T-helper 1 cell treated with Interleukin-12 subunit alpha and Interleukin-12 subunit beta and Interleukin-4 antibody, amounts not matched to agents 30 μg/mL and 1 μg/mL, for 36 hours (primary cell): ENCODE measurements at regions not wholly inside any gene's neighbourhood (a gene's known extent, or its start where the extent isn't known, plus 50 kb on each side); places are given as distances from the start of the nearest gene placed in this dataset.
"Not testable (repeated sequence)": the region's sequence is repeated elsewhere in the genome, so short reads cannot be mapped to it uniquely, and the experiment has no call there.

Source experiments
- H3K27ac Mint-ChIP-seq: one replicate; pipeline ENCODE4 v1.8.0; 2021; ENCODE audit warnings: mild to moderate bottlenecking, mixed read lengths
- H3K27me3 Mint-ChIP-seq: one replicate; pipeline ENCODE4 v1.8.0; 2021; ENCODE audit warnings: low read depth, mixed read lengths
- H3K36me3 Mint-ChIP-seq: one replicate; pipeline ENCODE4 v1.8.0; 2021; ENCODE audit warnings: low read depth, mixed read lengths
- H3K4me1 Mint-ChIP-seq: one replicate; pipeline ENCODE4 v1.8.0; 2021; ENCODE audit warnings: low read depth, mixed read lengths
- H3K4me3 Mint-ChIP-seq: one replicate; pipeline ENCODE4 v1.8.0; 2021; ENCODE audit warnings: mild to moderate bottlenecking, moderate library complexity, mixed read lengths
- H3K9me3 Mint-ChIP-seq: one replicate; pipeline ENCODE4 v1.8.0; 2021; ENCODE audit warnings: mixed read lengths

DNA sequence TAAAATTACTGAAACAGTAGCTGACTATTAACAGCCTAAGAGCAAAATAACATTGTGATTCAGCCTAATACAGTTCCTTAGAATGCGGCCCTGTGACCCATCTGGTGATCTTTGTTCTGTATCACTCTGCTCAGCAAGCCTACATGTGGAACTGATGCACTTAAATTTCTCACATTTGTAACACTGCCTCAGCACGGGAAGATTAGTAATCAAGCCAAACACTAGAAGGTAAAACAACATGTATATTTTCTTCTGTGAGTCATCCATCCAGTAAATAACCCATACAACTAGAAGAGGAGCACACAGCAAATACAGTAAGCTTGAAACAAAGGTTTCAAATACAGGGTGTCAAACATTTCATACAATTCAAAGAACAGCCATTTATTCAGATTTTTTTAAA, 189.7 kb upstream of the NOX3 start:
- peaks cover 8% of the 10 kb centered on the region for H3K9me3 Mint-ChIP-seq
- H3K27me3 Mint-ChIP-seq = no peaks in the 10 kb centered on the region
- no peak overlapping the region for H3K27ac Mint-ChIP-seq
- H3K36me3 Mint-ChIP-seq = no peaks in the 10 kb centered on the region
- H3K4me1 Mint-ChIP-seq = no peaks in the 10 kb centered on the region
- no peak overlapping the region for H3K4me3 Mint-ChIP-seq

- no peaks in the 10 kb centered on the region for H3K4me1 Mint-ChIP-seq
- H3K9me3 Mint-ChIP-seq = peaks cover 8% of the 10 kb centered on the region
- no peaks in the 10 kb centered on the region for H3K36me3 Mint-ChIP-seq
- no peak overlapping the region for H3K4me3 Mint-ChIP-seq
- H3K27ac Mint-ChIP-seq = no peak overlapping the region
- H3K27me3 Mint-ChIP-seq = no peaks in the 10 kb centered on the region
Measured at GRCh38 chr6:155641603-155642002, 186.0 kb upstream of the NOX3 start.

DNA sequence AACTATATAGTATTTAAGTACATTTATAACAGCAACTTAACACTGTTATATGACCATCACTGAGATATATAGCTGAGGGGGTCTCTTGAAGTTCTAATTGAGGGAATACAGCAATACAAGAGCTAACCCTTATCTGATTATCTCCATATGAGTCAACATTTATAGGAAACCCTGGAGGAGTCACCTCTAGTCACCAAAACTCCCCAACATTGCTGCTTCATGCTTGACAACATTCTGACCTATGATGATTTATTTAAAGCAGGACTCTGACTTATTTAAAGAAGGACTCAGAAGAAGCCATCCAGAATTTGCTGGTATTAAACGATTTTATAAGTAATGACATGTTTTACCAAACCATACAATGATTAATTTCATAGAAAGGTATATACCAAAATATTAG, 182.6 kb upstream of the NOX3 start:
- H3K27ac Mint-ChIP-seq = no peak overlapping the region
- no peaks in the 10 kb centered on the region for H3K36me3 Mint-ChIP-seq
- H3K4me1 Mint-ChIP-seq = no peaks in the 10 kb centered on the region
- H3K27me3 Mint-ChIP-seq = no peaks in the 10 kb centered on the region
- peaks cover 8% of the 10 kb centered on the region for H3K9me3 Mint-ChIP-seq
- no peak overlapping the region for H3K4me3 Mint-ChIP-seq

DNA sequence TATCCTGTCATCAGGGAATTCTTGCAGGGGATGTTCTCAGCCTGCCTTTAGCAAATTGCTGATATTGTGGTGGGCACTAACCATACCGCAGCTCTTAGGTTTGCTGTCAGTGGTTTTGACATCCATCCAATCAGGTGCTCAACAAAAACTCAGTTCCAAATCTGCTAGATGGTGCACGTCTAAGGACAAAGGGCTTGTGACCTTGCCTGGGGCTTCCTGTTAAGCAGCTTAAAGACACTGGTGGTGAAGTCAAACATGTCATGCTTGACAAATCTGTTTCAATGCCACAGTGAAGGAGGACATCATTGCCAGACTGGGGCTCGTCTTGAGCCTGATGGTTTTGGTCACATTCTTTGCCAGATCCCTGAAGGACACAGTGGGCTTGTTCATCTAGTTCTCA, 179.8 kb upstream of the NOX3 start:
- H3K27me3 Mint-ChIP-seq = no peaks in the 10 kb centered on the region
- no peak overlapping the region for H3K27ac Mint-ChIP-seq
- H3K36me3 Mint-ChIP-seq = no peaks in the 10 kb centered on the region

GRCh38 chr6:155630085-155630484, 174.4 kb upstream of the NOX3 start:
- Mint-ChIP-seq H3K36me3 (no peaks in the 10 kb centered on the region), H3K27ac (no peak overlapping the region), H3K9me3 (peaks cover 4% of the 10 kb centered on the region), H3K4me3 (no peak overlapping the region), H3K27me3 (no peaks in the 10 kb centered on the region), H3K4me1 (peaks cover 1% of the 10 kb centered on the region)

More for the DNA sequence above, 179.8 kb upstream of the NOX3 start:
- H3K4me1 Mint-ChIP-seq = no peaks in the 10 kb centered on the region
- no peak overlapping the region for H3K4me3 Mint-ChIP-seq
- peaks cover 4% of the 10 kb centered on the region for H3K9me3 Mint-ChIP-seq

DNA sequence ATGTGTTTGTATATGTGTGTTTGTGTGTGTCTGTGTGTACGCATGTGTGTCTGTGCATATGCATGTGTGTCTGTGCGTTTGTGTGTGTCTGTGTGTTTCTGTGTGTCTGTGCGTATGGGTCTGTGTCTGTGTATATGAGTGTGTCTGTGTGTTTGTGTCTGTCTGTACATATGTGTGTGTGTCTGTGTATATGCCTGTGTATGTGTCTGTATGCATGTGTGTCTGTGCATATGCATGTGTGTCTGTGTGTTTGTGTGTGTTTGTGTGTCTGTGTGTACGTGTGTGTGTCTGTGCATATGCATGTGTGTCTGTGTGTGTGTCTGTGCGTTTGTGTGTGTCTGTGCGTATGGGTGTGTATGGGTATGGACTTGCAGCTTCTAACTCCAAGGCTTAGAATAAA, 174.0 kb upstream of the NOX3 start:
- no peak overlapping the region for H3K27ac Mint-ChIP-seq
- H3K4me3 Mint-ChIP-seq = no peak overlapping the region
- peaks cover 4% of the 10 kb centered on the region for H3K9me3 Mint-ChIP-seq
- no peaks in the 10 kb centered on the region for H3K27me3 Mint-ChIP-seq
- H3K4me1 Mint-ChIP-seq = peaks cover 1% of the 10 kb centered on the region
- no peaks in the 10 kb centered on the region for H3K36me3 Mint-ChIP-seq

DNA sequence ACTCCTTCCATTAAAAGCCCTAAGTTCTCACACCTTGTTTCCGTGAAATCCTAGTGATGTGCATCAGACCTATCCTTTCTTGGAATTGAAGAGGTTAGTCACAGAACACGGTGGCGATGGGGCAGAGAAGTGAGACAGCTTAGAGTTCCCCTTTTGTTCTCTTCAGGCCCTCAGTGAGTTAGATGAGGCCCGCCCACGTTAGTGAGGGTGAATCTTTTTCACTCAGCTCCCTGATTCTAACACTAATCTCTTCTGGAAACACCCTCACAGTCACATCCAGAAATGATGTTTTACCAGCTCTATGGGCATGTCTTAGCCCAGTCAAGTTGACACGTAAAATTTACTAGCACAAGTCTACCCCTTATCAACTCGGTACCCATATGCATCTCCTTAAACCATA, 172.7 kb upstream of the NOX3 start:
- H3K4me1 Mint-ChIP-seq = peaks cover 1% of the 10 kb centered on the region
- H3K9me3 Mint-ChIP-seq = peaks cover 4% of the 10 kb centered on the region
- no peak overlapping the region for H3K4me3 Mint-ChIP-seq
- no peaks in the 10 kb centered on the region for H3K27me3 Mint-ChIP-seq
- no peak overlapping the region for H3K27ac Mint-ChIP-seq
- H3K36me3 Mint-ChIP-seq = no peaks in the 10 kb centered on the region

GRCh38 chr6:155627722-155628212, 172.1 kb upstream of the NOX3 start:
- not testable (repeated sequence) for H3K27me3 Mint-ChIP-seq, H3K4me1 Mint-ChIP-seq, H3K4me3 Mint-ChIP-seq, H3K36me3 Mint-ChIP-seq, H3K9me3 Mint-ChIP-seq
- peak overlapping the region; percentile 49 for H3K27ac Mint-ChIP-seq

DNA sequence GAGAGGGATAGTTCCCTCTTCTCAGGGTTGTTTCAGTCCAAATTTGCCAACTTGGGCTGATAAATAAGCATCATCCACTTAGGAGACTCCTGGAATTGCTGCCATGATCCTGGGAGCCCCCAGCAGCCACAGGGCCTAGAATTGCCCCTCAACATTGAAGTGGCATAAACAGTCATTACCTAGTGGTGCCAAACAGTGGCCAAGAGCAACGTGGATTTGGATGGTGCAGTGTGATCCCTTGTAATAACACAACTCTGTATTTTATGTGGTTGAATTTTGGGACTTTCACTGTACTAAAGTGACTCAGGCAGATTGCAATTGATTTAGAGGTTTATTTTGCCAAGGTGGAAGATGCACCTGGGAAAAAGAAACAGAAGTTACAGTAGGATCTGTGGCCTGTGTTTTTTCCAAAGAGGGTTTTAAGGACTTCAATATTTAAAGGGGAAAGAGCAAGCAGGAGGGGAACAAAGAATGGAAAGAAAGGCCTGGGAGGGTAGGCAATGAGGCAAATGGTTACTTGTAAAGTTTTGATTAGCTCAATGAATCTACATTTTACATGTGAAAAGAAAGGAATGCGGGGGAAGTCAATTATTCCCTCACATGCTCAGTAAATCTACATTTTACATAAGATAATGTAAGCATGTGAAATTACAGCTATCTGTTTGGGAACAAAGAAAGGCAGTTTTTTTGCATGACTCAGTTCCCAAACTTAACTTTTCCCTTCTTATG, 168.0 kb upstream of the NOX3 start:
- Mint-ChIP-seq H3K4me1 (peaks cover 1% of the 10 kb centered on the region), H3K27me3 (no peaks in the 10 kb centered on the region), H3K36me3 (no peaks in the 10 kb centered on the region), H3K4me3 (no peak overlapping the region), H3K27ac (no peak overlapping the region), H3K9me3 (no peaks in the 10 kb centered on the region)

GRCh38 chr6:155614606-155615005, 159.0 kb upstream of the NOX3 start:
- H3K4me3 Mint-ChIP-seq = no peak overlapping the region
- peaks cover 11% of the 10 kb centered on the region for H3K9me3 Mint-ChIP-seq
- H3K27ac Mint-ChIP-seq = no peak overlapping the region
- H3K36me3 Mint-ChIP-seq = no peaks in the 10 kb centered on the region
- no peaks in the 10 kb centered on the region for H3K4me1 Mint-ChIP-seq
- no peaks in the 10 kb centered on the region for H3K27me3 Mint-ChIP-seq

- no peaks in the 10 kb centered on the region for H3K4me1 Mint-ChIP-seq
- H3K9me3 Mint-ChIP-seq = peaks cover 11% of the 10 kb centered on the region
- H3K4me3 Mint-ChIP-seq = no peak overlapping the region
- no peaks in the 10 kb centered on the region for H3K27me3 Mint-ChIP-seq
- no peak overlapping the region for H3K27ac Mint-ChIP-seq
- no peaks in the 10 kb centered on the region for H3K36me3 Mint-ChIP-seq
Measured at GRCh38 chr6:155611742-155612141, 156.1 kb upstream of the NOX3 start.

DNA sequence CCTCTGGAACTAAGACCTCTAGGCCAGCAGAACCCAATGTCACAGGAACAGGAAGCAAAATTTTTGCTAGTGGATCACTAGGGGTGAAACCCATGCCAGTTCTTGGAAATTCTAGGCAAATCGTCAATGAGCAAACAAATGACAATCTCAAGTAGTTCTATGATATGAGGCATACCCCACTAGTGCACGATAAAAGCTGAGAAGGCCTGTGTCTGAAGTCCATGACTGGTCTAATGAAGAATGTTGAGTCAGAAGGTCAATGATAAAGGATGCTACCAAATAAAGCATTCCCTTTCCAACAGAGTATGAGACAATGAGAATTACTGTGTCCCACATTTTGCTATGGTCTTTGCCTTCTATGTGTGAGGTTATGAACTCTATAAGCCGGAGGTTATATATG, 149.4 kb upstream of the NOX3 start:
- Mint-ChIP-seq H3K9me3 (no peaks in the 10 kb centered on the region), H3K4me3 (no peak overlapping the region), H3K27ac (no peak overlapping the region), H3K4me1 (no peaks in the 10 kb centered on the region), H3K36me3 (no peaks in the 10 kb centered on the region), H3K27me3 (no peaks in the 10 kb centered on the region)

DNA sequence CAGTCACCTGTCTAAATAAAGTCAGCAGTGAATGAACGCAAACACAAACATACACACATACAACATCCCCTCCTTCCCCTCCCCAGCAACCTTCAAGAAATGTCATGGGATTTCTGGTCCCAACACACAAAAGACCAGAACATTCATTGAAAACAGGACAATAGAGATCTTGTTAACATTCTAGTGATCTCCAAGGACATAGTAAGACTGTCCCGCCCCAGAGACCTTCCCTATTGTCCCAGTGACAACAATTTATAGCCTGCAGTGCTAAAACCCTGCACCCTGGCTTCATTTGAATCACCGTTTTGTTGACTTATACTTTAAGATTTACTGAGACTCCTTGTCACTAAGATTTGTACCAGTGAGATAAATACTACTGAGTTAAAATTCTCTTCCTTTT, 143.9 kb upstream of the NOX3 start:
- Mint-ChIP-seq H3K27ac (no peak overlapping the region), H3K4me3 (no peak overlapping the region), H3K4me1 (no peaks in the 10 kb centered on the region), H3K9me3 (no peaks in the 10 kb centered on the region), H3K36me3 (no peaks in the 10 kb centered on the region), H3K27me3 (peaks cover 4% of the 10 kb centered on the region)

DNA sequence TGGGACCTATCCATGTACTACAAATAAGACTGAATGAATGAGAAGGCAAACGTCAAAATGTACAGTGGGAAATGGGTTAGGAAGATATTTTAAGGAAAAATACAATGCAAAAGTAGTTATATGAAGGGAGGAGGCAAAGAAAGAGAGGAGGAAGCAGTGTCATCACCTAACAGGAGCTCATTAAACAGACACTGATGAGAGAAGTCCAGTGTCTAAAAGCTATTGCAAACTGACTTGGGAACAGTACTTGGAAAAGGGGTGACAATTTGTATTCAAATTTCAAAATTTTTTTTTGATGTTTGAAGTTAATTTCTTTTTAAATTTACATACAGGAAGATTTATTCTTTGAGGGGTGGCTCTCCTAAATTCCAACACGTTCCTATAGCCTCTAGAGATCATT, 143.5 kb upstream of the NOX3 start:
- H3K27ac Mint-ChIP-seq = no peak overlapping the region
- no peak overlapping the region for H3K4me3 Mint-ChIP-seq
- H3K27me3 Mint-ChIP-seq = peaks cover 4% of the 10 kb centered on the region
- H3K9me3 Mint-ChIP-seq = no peaks in the 10 kb centered on the region
- H3K4me1 Mint-ChIP-seq = no peaks in the 10 kb centered on the region
- no peaks in the 10 kb centered on the region for H3K36me3 Mint-ChIP-seq

DNA sequence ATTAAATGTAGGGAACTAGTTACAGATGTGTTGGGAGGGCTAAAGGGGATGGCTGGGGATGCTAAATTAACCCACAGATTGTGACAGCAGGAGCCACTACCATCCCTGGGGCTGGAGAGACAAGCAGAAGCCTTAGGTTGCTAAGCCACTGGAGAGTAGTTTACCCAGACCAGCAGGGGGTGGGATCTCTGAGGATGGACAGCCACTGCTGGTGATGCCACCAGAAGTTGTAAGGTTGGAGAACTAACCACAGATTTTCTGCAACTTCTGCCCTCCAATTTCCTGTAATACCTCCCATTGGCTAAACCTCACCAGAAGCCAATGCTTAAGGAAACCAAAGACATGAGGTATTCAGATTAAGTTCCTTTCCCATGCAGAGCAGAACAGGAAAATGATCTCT, 139.6 kb upstream of the NOX3 start:
- no peaks in the 10 kb centered on the region for H3K4me1 Mint-ChIP-seq
- no peak overlapping the region for H3K27ac Mint-ChIP-seq
- H3K27me3 Mint-ChIP-seq = peaks cover 4% of the 10 kb centered on the region
- H3K36me3 Mint-ChIP-seq = no peaks in the 10 kb centered on the region
- H3K4me3 Mint-ChIP-seq = no peak overlapping the region
- no peaks in the 10 kb centered on the region for H3K9me3 Mint-ChIP-seq

DNA sequence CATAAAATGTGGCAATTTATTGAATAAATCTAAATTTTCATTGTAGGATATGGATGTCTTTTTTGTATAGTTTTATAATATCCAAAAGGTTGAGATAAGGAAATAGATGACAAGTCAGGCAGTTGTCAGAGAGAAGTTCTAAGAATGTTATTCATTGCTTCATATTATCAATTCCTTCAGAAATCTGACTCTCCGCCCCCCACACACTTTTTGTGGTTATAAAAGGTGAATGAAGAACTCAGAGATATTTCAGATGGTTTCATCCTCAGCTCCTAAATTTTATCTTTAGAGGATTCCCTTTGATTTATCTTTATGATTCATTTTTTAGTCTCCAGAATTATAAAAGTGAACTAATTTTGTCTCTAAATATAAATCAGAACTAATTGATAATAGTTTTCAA, 136.1 kb upstream of the NOX3 start:
- Mint-ChIP-seq H3K27ac (no peak overlapping the region), H3K36me3 (no peaks in the 10 kb centered on the region), H3K4me3 (no peak overlapping the region), H3K27me3 (no peaks in the 10 kb centered on the region), H3K4me1 (no peaks in the 10 kb centered on the region), H3K9me3 (no peaks in the 10 kb centered on the region)
